DMS153 treated with DMSO at 0.1 percent for 48 hours (cell line): ENCODE measurements at regions not wholly inside any gene's neighbourhood (a gene's known extent, or its start where the extent isn't known, plus 50 kb on each side); places are given as distances from the start of the nearest gene placed in this dataset.
A peak's percentile ranks its signal among the peaks of the same experiment; 100 is the strongest.

ENCODE experiments used
- DNase-seq: peaks from one replicate; lab custom pipeline; 2025; ENCODE audit not compliant: unreplicated experiment; lab: John Stamatoyannopoulos, UW

- DNase-seq: no peak
These were observed 176.8 kb upstream of the CIBAR2 start for GRCh38 chr16:85288869-85289660.

GRCh38 chr16:85289760-85290625 lies 177.7 kb upstream of the CIBAR2 start:
- DNase-seq: no peak

GRCh38 chr16:85290626-85291301 lies 178.5 kb upstream of the CIBAR2 start:
- no peak for DNase-seq

GRCh38 chr16:85291302-85292148 lies 179.3 kb upstream of the CIBAR2 start:
- DNase-seq: no peak

- DNase-seq: no peak
These were observed 181.2 kb upstream of the CIBAR2 start for GRCh38 chr16:85293458-85293857.

- DNase-seq: no peak
These were observed 181.8 kb upstream of the CIBAR2 start for GRCh38 chr16:85293904-85294642.

GRCh38 chr16:85294810-85295508 lies 182.7 kb upstream of the CIBAR2 start:
- no peak for DNase-seq

GRCh38 chr16:85296859-85297660 lies 184.8 kb upstream of the CIBAR2 start:
- DNase-seq: peak; percentile 38

- DNase-seq: no peak
These were observed 185.6 kb upstream of the CIBAR2 start for GRCh38 chr16:85297881-85298280.

- no peak for DNase-seq
These were observed 188.2 kb upstream of the CIBAR2 start for GRCh38 chr16:85300406-85300968.

- DNase-seq: peak; percentile 50
These were observed 189.0 kb upstream of the CIBAR2 start for GRCh38 chr16:85301231-85301630.

GRCh38 chr16:85302018-85302847 lies 190.0 kb upstream of the CIBAR2 start:
- DNase-seq: no peak

GRCh38 chr16:85302848-85303353 lies 190.6 kb upstream of the CIBAR2 start:
- no peak for DNase-seq

- DNase-seq: no peak
These were observed 191.1 kb upstream of the CIBAR2 start for GRCh38 chr16:85303354-85303883.

GRCh38 chr16:85304337-85304736 lies 192.1 kb upstream of the CIBAR2 start:
- DNase-seq: no peak

- peak; percentile 53 for DNase-seq
These were observed 194.0 kb upstream of the CIBAR2 start for GRCh38 chr16:85306071-85306792.
